ENCODE measurements at regions not wholly inside any gene's neighbourhood (a gene's known extent, or its start where the extent isn't known, plus 50 kb on each side); places are given as distances from the start of the nearest gene placed in this dataset.

DNA sequence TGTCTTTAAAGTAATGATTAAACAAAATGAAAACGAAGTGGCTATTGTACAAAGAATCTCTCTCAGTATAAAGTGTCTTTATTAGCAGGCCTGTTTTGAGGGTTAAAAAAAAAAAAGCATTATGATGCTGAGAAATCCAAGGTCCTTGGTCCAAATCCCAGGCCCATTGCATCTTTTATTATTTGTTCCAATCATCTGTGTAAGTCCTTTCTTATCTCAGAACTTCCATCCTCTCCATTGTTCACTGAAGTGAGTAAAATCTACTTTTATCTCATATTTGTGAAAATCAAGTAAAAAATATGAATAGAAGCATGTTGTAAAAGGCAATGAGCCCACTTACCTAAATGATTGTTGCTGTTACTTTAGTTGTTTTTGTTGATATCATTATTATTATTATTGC, 499.1 kb upstream of the JAG1 start:
- TF ChIP-seq, protein P1, sequence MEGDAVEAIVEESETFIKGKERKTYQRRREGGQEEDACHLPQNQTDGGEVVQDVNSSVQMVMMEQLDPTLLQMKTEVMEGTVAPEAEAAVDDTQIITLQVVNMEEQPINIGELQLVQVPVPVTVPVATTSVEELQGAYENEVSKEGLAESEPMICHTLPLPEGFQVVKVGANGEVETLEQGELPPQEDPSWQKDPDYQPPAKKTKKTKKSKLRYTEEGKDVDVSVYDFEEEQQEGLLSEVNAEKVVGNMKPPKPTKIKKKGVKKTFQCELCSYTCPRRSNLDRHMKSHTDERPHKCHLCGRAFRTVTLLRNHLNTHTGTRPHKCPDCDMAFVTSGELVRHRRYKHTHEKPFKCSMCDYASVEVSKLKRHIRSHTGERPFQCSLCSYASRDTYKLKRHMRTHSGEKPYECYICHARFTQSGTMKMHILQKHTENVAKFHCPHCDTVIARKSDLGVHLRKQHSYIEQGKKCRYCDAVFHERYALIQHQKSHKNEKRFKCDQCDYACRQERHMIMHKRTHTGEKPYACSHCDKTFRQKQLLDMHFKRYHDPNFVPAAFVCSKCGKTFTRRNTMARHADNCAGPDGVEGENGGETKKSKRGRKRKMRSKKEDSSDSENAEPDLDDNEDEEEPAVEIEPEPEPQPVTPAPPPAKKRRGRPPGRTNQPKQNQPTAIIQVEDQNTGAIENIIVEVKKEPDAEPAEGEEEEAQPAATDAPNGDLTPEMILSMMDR (conservative IDR thresholded peaks at IDR 0.05; ENCODE audit: low read length), result no peak
- no peak for TF ChIP-seq EZH2phosphoT487 (IDR thresholded peaks at IDR 0.05; ENCODE audit: borderline replicate concordance, low read depth, low read length)
